Hepatocyte (in vitro differentiated cells): ENCODE measurements at regions not wholly inside any gene's neighbourhood (a gene's known extent, or its start where the extent isn't known, plus 50 kb on each side); places are given as distances from the start of the nearest gene placed in this dataset.

Experiments
- EZH2 ChIP-seq: fragments of 200-600 bp; sonication (generic); IDR thresholded peaks from 2 replicates; pipeline ENCODE4 v1.6.1; 2016; ENCODE audit warnings: antibody characterized with exemption, mild to moderate bottlenecking, borderline replicate concordance
- EZH2phosphoT487 ChIP-seq: fragments of 200-600 bp; sonication (generic); IDR thresholded peaks from one replicate; pipeline ENCODE4 v1.6.1; 2018; ENCODE audit warnings: antibody characterized with exemption, mild to moderate bottlenecking, low read depth, moderate library complexity; ENCODE audit not compliant: unreplicated experiment, severe bottlenecking
- TF ChIP-seq, protein P1 (sequence below): fragments of 200-600 bp; sonication (generic); IDR thresholded peaks from 2 replicates; pipeline ENCODE4 v1.5.1; 2016; ENCODE audit warnings: antibody characterized with exemption, mild to moderate bottlenecking; ENCODE audit not compliant: poor library complexity

DNA sequence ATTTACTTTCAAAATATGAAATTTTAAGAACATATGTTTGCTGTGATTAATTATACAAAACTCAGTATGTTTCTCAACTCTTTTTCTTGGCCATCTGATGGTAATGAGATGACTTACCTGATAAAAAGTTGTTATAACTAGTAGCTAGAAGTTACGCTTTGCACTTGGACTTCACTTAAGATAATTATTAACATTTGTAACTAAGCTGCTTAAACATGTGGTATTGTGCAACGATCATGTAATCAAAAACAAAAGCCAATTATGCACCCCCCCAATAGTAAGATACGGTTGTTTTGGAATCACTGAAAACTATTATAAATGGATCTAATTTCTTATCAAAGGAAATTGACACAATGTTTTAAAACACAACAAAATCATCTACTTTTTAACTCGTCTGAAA is 342.9 kb downstream of the CNTN3 start:
- TF ChIP-seq, protein P1, sequence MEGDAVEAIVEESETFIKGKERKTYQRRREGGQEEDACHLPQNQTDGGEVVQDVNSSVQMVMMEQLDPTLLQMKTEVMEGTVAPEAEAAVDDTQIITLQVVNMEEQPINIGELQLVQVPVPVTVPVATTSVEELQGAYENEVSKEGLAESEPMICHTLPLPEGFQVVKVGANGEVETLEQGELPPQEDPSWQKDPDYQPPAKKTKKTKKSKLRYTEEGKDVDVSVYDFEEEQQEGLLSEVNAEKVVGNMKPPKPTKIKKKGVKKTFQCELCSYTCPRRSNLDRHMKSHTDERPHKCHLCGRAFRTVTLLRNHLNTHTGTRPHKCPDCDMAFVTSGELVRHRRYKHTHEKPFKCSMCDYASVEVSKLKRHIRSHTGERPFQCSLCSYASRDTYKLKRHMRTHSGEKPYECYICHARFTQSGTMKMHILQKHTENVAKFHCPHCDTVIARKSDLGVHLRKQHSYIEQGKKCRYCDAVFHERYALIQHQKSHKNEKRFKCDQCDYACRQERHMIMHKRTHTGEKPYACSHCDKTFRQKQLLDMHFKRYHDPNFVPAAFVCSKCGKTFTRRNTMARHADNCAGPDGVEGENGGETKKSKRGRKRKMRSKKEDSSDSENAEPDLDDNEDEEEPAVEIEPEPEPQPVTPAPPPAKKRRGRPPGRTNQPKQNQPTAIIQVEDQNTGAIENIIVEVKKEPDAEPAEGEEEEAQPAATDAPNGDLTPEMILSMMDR = no peak
- TF ChIP-seq EZH2 (no peak), EZH2phosphoT487 (no peak)
